DMS 273 treated with DMSO at 0.1 percent for 48 hours (cell line): ENCODE measurements at regions not wholly inside any gene's neighbourhood (a gene's known extent, or its start where the extent isn't known, plus 50 kb on each side); places are given as distances from the start of the nearest gene placed in this dataset.
"Not testable (repeated sequence)": the region's sequence is repeated elsewhere in the genome, so short reads cannot be mapped to it uniquely, and the experiment has no call there.

Source experiments
- DNase-seq: peaks from one replicate; lab custom pipeline; 2025; lab: John Stamatoyannopoulos, UW

- no peak for DNase-seq
Measured at GRCh38 chr2:186991766-186992417, 142.9 kb upstream of the ZSWIM2 start.

- DNase-seq = no peak
Measured at GRCh38 chr2:186984966-186985365, 136.0 kb upstream of the ZSWIM2 start.

GRCh38 chr2:186984481-186984880 is 135.5 kb upstream of the ZSWIM2 start:
- DNase-seq = no peak

GRCh38 chr2:186980787-186981550 is 132.0 kb upstream of the ZSWIM2 start:
- DNase-seq = no peak

GRCh38 chr2:186980117-186980442 is 131.1 kb upstream of the ZSWIM2 start:
- DNase-seq = no peak

GRCh38 chr2:186979439-186980116 is 130.6 kb upstream of the ZSWIM2 start:
- no peak for DNase-seq

GRCh38 chr2:186977433-186978045 is 128.6 kb upstream of the ZSWIM2 start:
- DNase-seq = no peak

GRCh38 chr2:186976329-186976728 is 127.4 kb upstream of the ZSWIM2 start:
- DNase-seq = no peak

GRCh38 chr2:186972281-186972970 is 123.5 kb upstream of the ZSWIM2 start:
- no peak for DNase-seq

- no peak for DNase-seq
Measured at GRCh38 chr2:186968277-186968676, 119.3 kb upstream of the ZSWIM2 start.

- DNase-seq = no peak
Measured at GRCh38 chr2:186966015-186966414, 117.0 kb upstream of the ZSWIM2 start.

GRCh38 chr2:186962085-186962747 is 113.2 kb upstream of the ZSWIM2 start:
- DNase-seq = no peak

- DNase-seq = not testable (repeated sequence)
Measured at GRCh38 chr2:186960241-186960640, 111.3 kb upstream of the ZSWIM2 start.

GRCh38 chr2:186959486-186959885 is 110.5 kb upstream of the ZSWIM2 start:
- no peak for DNase-seq

- no peak for DNase-seq
Measured at GRCh38 chr2:186950694-186951093, 101.7 kb upstream of the ZSWIM2 start.

GRCh38 chr2:186949726-186950256 is 100.8 kb upstream of the ZSWIM2 start:
- DNase-seq = no peak

GRCh38 chr2:186947516-186947915 is 98.5 kb upstream of the ZSWIM2 start:
- no peak for DNase-seq

- DNase-seq = no peak
Measured at GRCh38 chr2:186946896-186947467, 98.0 kb upstream of the ZSWIM2 start.

- DNase-seq = no peak
Measured at GRCh38 chr2:186941853-186942252, 92.9 kb upstream of the ZSWIM2 start.

- no peak for DNase-seq
Measured at GRCh38 chr2:186940463-186940862, 91.5 kb upstream of the ZSWIM2 start.

GRCh38 chr2:186934420-186934819 is 85.5 kb upstream of the ZSWIM2 start:
- no peak for DNase-seq
